H1 (cell line): ENCODE measurements at regions not wholly inside any gene's neighbourhood (a gene's known extent, or its start where the extent isn't known, plus 50 kb on each side); places are given as distances from the start of the nearest gene placed in this dataset.

ENCODE experiments used
- BCL11A ChIP-seq, 2 experiments: IDR thresholded peaks; one replicate each; pipeline ENCODE4 v1.6.1; 2011; ENCODE audit warnings: low read depth in 2 of 2, low read length in 2 of 2, mild to moderate bottlenecking in 2 of 2
- CEBPB ChIP-seq: IDR thresholded peaks from 2 replicates; pipeline ENCODE4 v1.6.1; 2012; ENCODE audit warnings: low read depth, low read length
- CTCF ChIP-seq, 3 experiments: IDR thresholded peaks; 1 replicate in 2 of 3; 2 replicates in 1 of 3; pipeline versions ENCODE4 v1.5.1 to v1.6.1; 2011; ENCODE audit warnings: low read length in 3 of 3, mild to moderate bottlenecking in 3 of 3, inconsistent platforms in 2 of 3, low read depth in 1 of 3, moderate library complexity in 1 of 3; ENCODE audit not compliant: insufficient read depth in 1 of 3; ENCODE audit errors: control extremely low read depth in 1 of 3
- EP300 ChIP-seq, 2 experiments: IDR thresholded peaks; 1 replicate in 1 of 2; 2 replicates in 1 of 2; pipeline ENCODE4 v1.6.1; 2011 to 2012; ENCODE audit warnings: low read depth in 2 of 2, low read length in 2 of 2, mild to moderate bottlenecking in 2 of 2, borderline replicate concordance in 1 of 2, inconsistent platforms in 1 of 2, moderate library complexity in 1 of 2
- GTF2F1 ChIP-seq: IDR thresholded peaks from 2 replicates; pipeline ENCODE4 v1.6.1; 2012; ENCODE audit warnings: low read depth, low read length, improper control_type of control experiment, borderline replicate concordance
- KDM1A ChIP-seq: fragments of 200-600, 300-600 bp; sonication (generic); IDR thresholded peaks from 2 replicates; pipeline ENCODE4 v1.7.1; 2016; ENCODE audit warnings: mild to moderate bottlenecking, low read length, borderline replicate concordance
- NRF1 ChIP-seq: IDR thresholded peaks from 2 replicates; pipeline ENCODE4 v1.6.1; 2011; ENCODE audit warnings: mild to moderate bottlenecking, low read depth, low read length, improper control_type of control experiment
- POLR2A ChIP-seq, 2 experiments: IDR thresholded peaks; 1 replicate in 1 of 2; 2 replicates in 1 of 2; pipeline ENCODE4 v1.6.1; 2011; ENCODE audit warnings: low read depth in 2 of 2, low read length in 2 of 2, mild to moderate bottlenecking in 2 of 2; ENCODE audit errors: control extremely low read depth in 1 of 2
- SIRT6 ChIP-seq: IDR thresholded peaks from one replicate; pipeline ENCODE4 v1.7.1; 2012; ENCODE audit warnings: low read length, inconsistent platforms
- SIX5 ChIP-seq: IDR thresholded peaks from 2 replicates; pipeline ENCODE4 v1.6.1; 2011; ENCODE audit warnings: mild to moderate bottlenecking, low read depth, low read length
- TBP ChIP-seq: IDR thresholded peaks from 2 replicates; pipeline ENCODE4 v1.6.1; 2011; ENCODE audit warnings: low read depth, low read length, improper control_type of control experiment
- USF2 ChIP-seq: IDR thresholded peaks from 2 replicates; pipeline ENCODE4 v1.6.1; 2011; ENCODE audit warnings: low read length, improper control_type of control experiment
- ZNF274 ChIP-seq: IDR thresholded peaks from 2 replicates; pipeline ENCODE4 v1.7.0; 2012; ENCODE audit warnings: low read length, borderline replicate concordance; ENCODE audit errors: extremely low read depth
- TF ChIP-seq, protein P1 (sequence below): IDR thresholded peaks from 2 replicates; pipeline ENCODE4 v1.6.1; 2012; ENCODE audit warnings: inconsistent platforms

GRCh38 chr12:59472273-59472672, 123.6 kb upstream of the SLC16A7 start:
- TF ChIP-seq TBP (no peak), EP300 (IDR thresholded peaks at IDR 0.05; ENCODE audit: borderline replicate concordance in 1 of 2, low read depth in 2 of 2, low read length in 2 of 2) (no peak), SIRT6 (no peak), CTCF (IDR thresholded peaks at IDR 0.05; ENCODE audit: control extremely low read depth in 1 of 3, insufficient read depth in 1 of 3, low read depth in 1 of 3, low read length in 3 of 3) (no peak), SIX5 (no peak), USF2 (no peak), KDM1A (no peak), POLR2A (IDR thresholded peaks at IDR 0.05; ENCODE audit: control extremely low read depth in 1 of 2, low read depth in 2 of 2, low read length in 2 of 2) (no peak), GTF2F1 (no peak), NRF1 (no peak), CEBPB (no peak), ZNF274 (no peak), BCL11A (IDR thresholded peaks at IDR 0.05; ENCODE audit: low read depth in 2 of 2, low read length in 2 of 2) (no peak)
- TF ChIP-seq, protein P1, sequence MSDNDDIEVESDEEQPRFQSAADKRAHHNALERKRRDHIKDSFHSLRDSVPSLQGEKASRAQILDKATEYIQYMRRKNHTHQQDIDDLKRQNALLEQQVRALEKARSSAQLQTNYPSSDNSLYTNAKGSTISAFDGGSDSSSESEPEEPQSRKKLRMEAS: no peak
